ENCODE measurements at regions not wholly inside any gene's neighbourhood (a gene's known extent, or its start where the extent isn't known, plus 50 kb on each side); places are given as distances from the start of the nearest gene placed in this dataset.

DNA sequence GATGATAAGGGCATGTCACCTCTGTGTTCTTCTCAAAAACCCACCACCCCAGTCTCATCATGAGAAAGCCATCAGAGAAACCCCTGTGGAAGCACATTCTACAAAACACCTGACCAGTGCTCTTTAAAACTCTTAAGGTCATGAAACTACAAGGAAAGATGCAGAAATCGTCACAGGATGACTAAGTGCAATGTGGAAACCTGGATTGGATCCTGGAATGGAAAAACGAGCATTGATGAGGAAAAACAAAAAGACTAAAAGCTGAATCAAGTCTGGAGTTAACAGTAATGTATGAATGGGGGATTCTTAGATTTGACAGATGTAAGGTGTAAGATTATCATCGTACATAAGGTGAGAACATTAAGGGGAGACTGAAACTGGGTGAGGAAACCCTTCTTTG, 211.0 kb downstream of the TBX5 start:
- Histone ChIP-seq H3K27ac (ENCODE audit: low read length) (no peak overlapping the region), H3K4me3 (ENCODE audit: low read length) (no peak overlapping the region), H3K4me1 (ENCODE audit: low read length) (no peaks in the 10 kb centered on the region), H2AFZ (ENCODE audit: low read depth, low read length) (no peak overlapping the region), H3K4me2 (ENCODE audit: low read length) (no peak overlapping the region), H3K9me3 (ENCODE audit: insufficient read depth, low read length) (no peaks in the 10 kb centered on the region), H3K27me3 (ENCODE audit: low read depth, low read length) (peaks cover 4% of the 10 kb centered on the region; the same call in 1 of the 2 replicates), H4K20me1 (ENCODE audit: insufficient read depth, low read length) (no peaks in the 10 kb centered on the region), H3K9ac (ENCODE audit: low read length) (no peak overlapping the region), H3K36me3 (replicated peaks; ENCODE audit: low read depth, low read length) (no peaks in the 10 kb centered on the region), H3K79me2 (ENCODE audit: low read length) (no peaks in the 10 kb centered on the region)
- TF ChIP-seq, protein P1, sequence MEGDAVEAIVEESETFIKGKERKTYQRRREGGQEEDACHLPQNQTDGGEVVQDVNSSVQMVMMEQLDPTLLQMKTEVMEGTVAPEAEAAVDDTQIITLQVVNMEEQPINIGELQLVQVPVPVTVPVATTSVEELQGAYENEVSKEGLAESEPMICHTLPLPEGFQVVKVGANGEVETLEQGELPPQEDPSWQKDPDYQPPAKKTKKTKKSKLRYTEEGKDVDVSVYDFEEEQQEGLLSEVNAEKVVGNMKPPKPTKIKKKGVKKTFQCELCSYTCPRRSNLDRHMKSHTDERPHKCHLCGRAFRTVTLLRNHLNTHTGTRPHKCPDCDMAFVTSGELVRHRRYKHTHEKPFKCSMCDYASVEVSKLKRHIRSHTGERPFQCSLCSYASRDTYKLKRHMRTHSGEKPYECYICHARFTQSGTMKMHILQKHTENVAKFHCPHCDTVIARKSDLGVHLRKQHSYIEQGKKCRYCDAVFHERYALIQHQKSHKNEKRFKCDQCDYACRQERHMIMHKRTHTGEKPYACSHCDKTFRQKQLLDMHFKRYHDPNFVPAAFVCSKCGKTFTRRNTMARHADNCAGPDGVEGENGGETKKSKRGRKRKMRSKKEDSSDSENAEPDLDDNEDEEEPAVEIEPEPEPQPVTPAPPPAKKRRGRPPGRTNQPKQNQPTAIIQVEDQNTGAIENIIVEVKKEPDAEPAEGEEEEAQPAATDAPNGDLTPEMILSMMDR (IDR thresholded peaks at IDR 0.05; ENCODE audit: low read depth, low read length): no peak
- no peak for TF ChIP-seq EZH2phosphoT487 (IDR thresholded peaks at IDR 0.05; ENCODE audit: low read depth)

DNA sequence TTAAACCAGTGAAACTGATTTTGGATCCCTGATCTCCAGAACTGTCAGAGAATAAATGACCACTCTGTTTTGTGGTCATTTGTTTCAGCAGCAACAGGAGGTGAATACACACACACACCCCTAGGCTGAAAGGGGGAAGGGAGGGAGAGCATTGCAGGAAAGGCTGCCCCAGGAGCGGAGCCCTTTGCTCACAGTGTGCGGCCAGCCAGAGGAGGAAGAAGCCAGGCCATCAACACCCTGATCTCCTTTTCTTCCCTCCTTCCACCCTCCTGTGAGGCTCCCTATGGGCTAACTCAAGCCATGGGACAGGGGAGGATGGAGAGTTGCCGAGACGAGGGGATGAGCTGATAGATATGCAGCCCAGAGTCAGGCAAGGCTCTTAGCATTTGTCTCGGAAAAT, 211.9 kb downstream of the TBX5 start:
- Histone ChIP-seq H3K9ac (ENCODE audit: low read length) (no peak overlapping the region), H3K4me2 (ENCODE audit: low read length) (no peak overlapping the region), H2AFZ (ENCODE audit: low read depth, low read length) (no peak overlapping the region), H3K4me3 (ENCODE audit: low read length) (no peak overlapping the region), H3K27ac (ENCODE audit: low read length) (no peak overlapping the region), H4K20me1 (ENCODE audit: insufficient read depth, low read length) (no peaks in the 10 kb centered on the region), H3K79me2 (ENCODE audit: low read length) (no peaks in the 10 kb centered on the region), H3K27me3 (ENCODE audit: low read depth, low read length) (peaks cover 4% of the 10 kb centered on the region; the same call in 1 of the 2 replicates), H3K36me3 (replicated peaks; ENCODE audit: low read depth, low read length) (no peaks in the 10 kb centered on the region), H3K4me1 (ENCODE audit: low read length) (no peaks in the 10 kb centered on the region), H3K9me3 (ENCODE audit: insufficient read depth, low read length) (no peaks in the 10 kb centered on the region)
- no peak for TF ChIP-seq EZH2phosphoT487 (IDR thresholded peaks at IDR 0.05; ENCODE audit: low read depth)

DNA sequence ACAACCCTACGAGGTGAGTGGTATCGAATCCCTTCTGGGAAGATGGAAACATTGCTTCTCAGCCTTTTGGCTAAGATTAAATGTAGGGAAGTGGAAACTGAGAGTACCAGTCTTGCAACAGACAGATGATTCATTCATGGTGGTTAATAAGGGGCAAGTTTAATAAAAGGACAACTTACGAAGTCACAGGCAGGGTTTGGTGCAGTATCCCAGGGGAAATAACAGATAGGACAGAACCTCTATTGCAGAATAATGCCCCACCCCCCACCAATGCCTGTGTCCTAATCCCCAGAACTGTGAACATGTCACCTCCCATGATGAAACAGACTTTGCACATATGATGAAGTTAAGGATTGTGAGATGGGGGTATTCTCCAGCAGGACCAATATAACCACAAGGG, 212.5 kb downstream of the TBX5 start:
- no peaks in the 10 kb centered on the region for H3K4me1 ChIP-seq (ENCODE audit: low read length)
- H3K27ac ChIP-seq (ENCODE audit: low read length): no peak overlapping the region
- H3K4me2 ChIP-seq (ENCODE audit: low read length): no peak overlapping the region
- no peaks in the 10 kb centered on the region for H3K9me3 ChIP-seq (ENCODE audit: insufficient read depth, low read length)
- H3K36me3 ChIP-seq (replicated peaks; ENCODE audit: low read depth, low read length): no peaks in the 10 kb centered on the region
- no peak for TF ChIP-seq EZH2phosphoT487 (IDR thresholded peaks at IDR 0.05; ENCODE audit: low read depth)
- TF ChIP-seq, protein P1 (IDR thresholded peaks at IDR 0.05; ENCODE audit: low read depth, low read length): no peak
- no peak overlapping the region for H2AFZ ChIP-seq (ENCODE audit: low read depth, low read length)
- no peak overlapping the region for H3K4me3 ChIP-seq (ENCODE audit: low read length)
- H3K27me3 ChIP-seq (ENCODE audit: low read depth, low read length): peaks cover 4% of the 10 kb centered on the region; the same call in 1 of the 2 replicates
- H3K9ac ChIP-seq (ENCODE audit: low read length): no peak overlapping the region
- H3K79me2 ChIP-seq (ENCODE audit: low read length): no peaks in the 10 kb centered on the region
- no peaks in the 10 kb centered on the region for H4K20me1 ChIP-seq (ENCODE audit: insufficient read depth, low read length)

DNA sequence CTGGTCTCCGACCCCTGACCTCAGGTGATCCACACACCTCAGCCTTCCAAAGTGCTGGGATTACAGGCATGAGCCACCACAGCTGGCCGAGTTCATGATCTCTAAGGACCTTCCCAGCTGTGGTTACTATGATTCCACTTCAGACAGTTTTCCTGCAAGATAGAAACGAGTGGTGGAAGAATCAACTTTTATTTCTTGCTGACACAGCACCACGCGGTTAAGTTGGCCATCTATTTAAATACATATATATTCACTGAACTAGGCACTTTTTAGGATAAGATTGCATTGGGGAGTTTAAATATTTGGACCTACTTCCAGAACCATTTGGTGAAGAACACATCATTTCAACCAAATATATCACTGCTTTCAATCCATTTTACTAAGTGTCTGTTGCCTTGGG, 213.4 kb downstream of the TBX5 start:
- H3K79me2 ChIP-seq (ENCODE audit: low read length): no peaks in the 10 kb centered on the region
- H3K9ac ChIP-seq (ENCODE audit: low read length): no peak overlapping the region
- H3K27ac ChIP-seq (ENCODE audit: low read length): no peak overlapping the region
- H3K27me3 ChIP-seq (ENCODE audit: low read depth, low read length): peaks cover 4% of the 10 kb centered on the region; the same call in 1 of the 2 replicates
- no peaks in the 10 kb centered on the region for H3K9me3 ChIP-seq (ENCODE audit: insufficient read depth, low read length)
- H3K4me3 ChIP-seq (ENCODE audit: low read length): no peak overlapping the region
- TF ChIP-seq, protein P1 (IDR thresholded peaks at IDR 0.05; ENCODE audit: low read depth, low read length): no peak
- TF ChIP-seq EZH2phosphoT487 (IDR thresholded peaks at IDR 0.05; ENCODE audit: low read depth): no peak
- H3K4me2 ChIP-seq (ENCODE audit: low read length): no peak overlapping the region
- no peaks in the 10 kb centered on the region for H4K20me1 ChIP-seq (ENCODE audit: insufficient read depth, low read length)
- no peaks in the 10 kb centered on the region for H3K4me1 ChIP-seq (ENCODE audit: low read length)
- H2AFZ ChIP-seq (ENCODE audit: low read depth, low read length): no peak overlapping the region
- H3K36me3 ChIP-seq (replicated peaks; ENCODE audit: low read depth, low read length): no peaks in the 10 kb centered on the region

DNA sequence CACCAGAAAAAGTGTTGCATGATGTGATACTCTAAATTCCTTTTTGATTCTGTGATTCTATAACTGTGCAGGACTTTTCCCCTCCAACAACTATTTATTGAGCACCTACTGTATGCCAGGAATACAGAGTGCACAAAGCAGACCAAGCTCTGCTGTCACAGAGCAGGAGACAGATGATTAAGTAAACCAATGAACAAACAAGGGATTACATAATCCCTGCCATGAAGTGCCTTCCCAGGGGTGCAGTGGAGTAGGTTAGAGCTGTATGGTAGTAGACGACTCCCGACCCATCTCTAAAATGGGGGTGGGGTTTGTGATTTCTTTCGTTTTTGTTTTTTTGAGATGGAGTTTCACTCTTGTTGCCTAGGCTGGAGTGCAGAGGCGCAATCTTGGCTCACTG, 213.9 kb downstream of the TBX5 start:
- Histone ChIP-seq H3K36me3 (replicated peaks; ENCODE audit: low read depth, low read length) (no peaks in the 10 kb centered on the region), H3K4me3 (ENCODE audit: low read length) (no peak overlapping the region), H2AFZ (ENCODE audit: low read depth, low read length) (no peak overlapping the region), H3K27me3 (ENCODE audit: low read depth, low read length) (peaks cover 5% of the 10 kb centered on the region; the same call in 1 of the 2 replicates), H3K27ac (ENCODE audit: low read length) (no peak overlapping the region), H4K20me1 (ENCODE audit: insufficient read depth, low read length) (no peaks in the 10 kb centered on the region), H3K9ac (ENCODE audit: low read length) (no peak overlapping the region), H3K4me1 (ENCODE audit: low read length) (no peaks in the 10 kb centered on the region), H3K79me2 (ENCODE audit: low read length) (no peaks in the 10 kb centered on the region), H3K4me2 (ENCODE audit: low read length) (no peak overlapping the region), H3K9me3 (ENCODE audit: insufficient read depth, low read length) (no peaks in the 10 kb centered on the region)
- TF ChIP-seq EZH2phosphoT487 (IDR thresholded peaks at IDR 0.05; ENCODE audit: low read depth): no peak
- TF ChIP-seq, protein P1 (IDR thresholded peaks at IDR 0.05; ENCODE audit: low read depth, low read length): no peak

Measured in OCI-LY3 (cell line).